ENCODE measurements at regions not wholly inside any gene's neighbourhood (a gene's known extent, or its start where the extent isn't known, plus 50 kb on each side); places are given as distances from the start of the nearest gene placed in this dataset.

GRCh38 chr13:105758918-105759860 is 776.3 kb downstream of the EFNB2 start:
- TF ChIP-seq CTCF (IDR thresholded peaks at IDR 0.05; ENCODE audit: borderline replicate concordance, control extremely low read depth, extremely low read depth, insufficient read depth, missing control alignments) = no peak
- in situ Hi-C loops (cut with MboI; ENCODE audit: low sequenced_read_pairs, unreplicated experiment) = no loop called here
- no peak for DNase-seq (ENCODE audit: low spot score)

GRCh38 chr13:105740739-105741138 is 794.7 kb downstream of the EFNB2 start:
- no peak for DNase-seq (ENCODE audit: low spot score)
- in situ Hi-C loops (cut with MboI; ENCODE audit: low sequenced_read_pairs, unreplicated experiment) = no loop called here
- TF ChIP-seq CTCF (IDR thresholded peaks at IDR 0.05; ENCODE audit: borderline replicate concordance, control extremely low read depth, extremely low read depth, insufficient read depth, missing control alignments) = no peak

- in situ Hi-C loops (cut with MboI; ENCODE audit: low sequenced_read_pairs, unreplicated experiment) = no loop called here
- TF ChIP-seq CTCF (IDR thresholded peaks at IDR 0.05; ENCODE audit: borderline replicate concordance, control extremely low read depth, extremely low read depth, insufficient read depth, missing control alignments) = no peak
- DNase-seq (ENCODE audit: low spot score) = no peak
These were observed 797.8 kb downstream of the EFNB2 start for GRCh38 chr13:105737688-105738087.

GRCh38 chr13:105735281-105735680 is 800.2 kb downstream of the EFNB2 start:
- in situ Hi-C loops (cut with MboI; ENCODE audit: low sequenced_read_pairs, unreplicated experiment) = no loop called here
- no peak for TF ChIP-seq CTCF (IDR thresholded peaks at IDR 0.05; ENCODE audit: borderline replicate concordance, control extremely low read depth, extremely low read depth, insufficient read depth, missing control alignments)
- DNase-seq (ENCODE audit: low spot score) = no peak

- in situ Hi-C loops (cut with MboI; ENCODE audit: low sequenced_read_pairs, unreplicated experiment) = no loop called here
- TF ChIP-seq CTCF (IDR thresholded peaks at IDR 0.05; ENCODE audit: borderline replicate concordance, control extremely low read depth, extremely low read depth, insufficient read depth, missing control alignments) = no peak
- DNase-seq (ENCODE audit: low spot score) = no peak
These were observed 802.5 kb downstream of the EFNB2 start for GRCh38 chr13:105732806-105733529.

GRCh38 chr13:105725887-105726286 is 809.6 kb downstream of the EFNB2 start:
- no peak for DNase-seq (ENCODE audit: low spot score)
- in situ Hi-C loops (cut with MboI; ENCODE audit: low sequenced_read_pairs, unreplicated experiment) = no loop called here
- no peak for TF ChIP-seq CTCF (IDR thresholded peaks at IDR 0.05; ENCODE audit: borderline replicate concordance, control extremely low read depth, extremely low read depth, insufficient read depth, missing control alignments)

All from GM13976 (cell line).